GM19397 (cell line): ENCODE measurements at regions not wholly inside any gene's neighbourhood (a gene's known extent, or its start where the extent isn't known, plus 50 kb on each side); places are given as distances from the start of the nearest gene placed in this dataset.

Experiments
- ATAC-seq: cut with Tn5 transposase; IDR thresholded peaks from one replicate; pipeline ENCODE4 v1.9.1; 2021; ENCODE audit warnings: mild to moderate bottlenecking, moderate library complexity; ENCODE audit not compliant: unreplicated experiment

DNA sequence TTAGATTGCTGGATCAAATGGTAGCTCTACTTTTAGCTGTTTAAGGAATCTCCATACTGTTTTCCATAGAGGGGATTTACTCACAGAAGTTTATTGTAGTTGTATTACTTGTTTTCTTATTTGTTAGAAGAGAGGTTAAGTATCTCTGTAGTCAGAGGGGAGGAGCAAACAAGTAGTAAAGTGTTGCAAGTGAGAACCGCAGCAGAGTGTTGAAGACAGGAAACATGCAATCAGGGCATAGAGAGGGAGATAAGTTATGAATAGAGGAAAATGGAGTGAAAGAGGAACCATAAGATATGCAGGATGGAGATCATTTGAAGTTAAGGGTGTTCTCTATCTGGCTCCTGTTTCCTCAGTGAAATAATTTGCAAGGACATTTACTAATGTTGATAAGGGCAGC lies 331.4 kb upstream of the TMEM229A start:
- no peak for ATAC-seq

GRCh38 chr7:124354201-124354600 lies 321.3 kb upstream of the TMEM229A start:
- no peak for ATAC-seq

GRCh38 chr7:124351950-124352349 lies 319.1 kb upstream of the TMEM229A start:
- ATAC-seq: no peak

- ATAC-seq: no peak
Measured at GRCh38 chr7:124349443-124349842, 316.6 kb upstream of the TMEM229A start.

DNA sequence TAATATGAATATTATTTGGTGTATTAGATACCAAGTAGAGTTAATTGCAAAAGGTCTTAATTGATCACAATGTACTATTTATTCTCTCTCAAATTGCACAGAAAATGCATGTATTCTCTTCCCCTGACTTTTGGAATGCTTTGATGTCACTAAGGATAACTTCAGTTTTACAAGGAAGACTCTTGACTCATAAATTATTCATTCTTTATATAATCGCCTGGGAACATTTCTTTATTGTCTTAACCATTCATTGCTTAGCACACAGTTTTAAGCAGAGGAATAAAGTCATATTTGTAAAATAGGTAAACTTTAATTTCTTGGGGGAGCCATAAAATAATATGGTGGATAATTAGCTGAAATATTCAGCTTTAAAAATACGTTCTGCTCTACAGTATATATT lies 306.0 kb upstream of the TMEM229A start:
- no peak for ATAC-seq

DNA sequence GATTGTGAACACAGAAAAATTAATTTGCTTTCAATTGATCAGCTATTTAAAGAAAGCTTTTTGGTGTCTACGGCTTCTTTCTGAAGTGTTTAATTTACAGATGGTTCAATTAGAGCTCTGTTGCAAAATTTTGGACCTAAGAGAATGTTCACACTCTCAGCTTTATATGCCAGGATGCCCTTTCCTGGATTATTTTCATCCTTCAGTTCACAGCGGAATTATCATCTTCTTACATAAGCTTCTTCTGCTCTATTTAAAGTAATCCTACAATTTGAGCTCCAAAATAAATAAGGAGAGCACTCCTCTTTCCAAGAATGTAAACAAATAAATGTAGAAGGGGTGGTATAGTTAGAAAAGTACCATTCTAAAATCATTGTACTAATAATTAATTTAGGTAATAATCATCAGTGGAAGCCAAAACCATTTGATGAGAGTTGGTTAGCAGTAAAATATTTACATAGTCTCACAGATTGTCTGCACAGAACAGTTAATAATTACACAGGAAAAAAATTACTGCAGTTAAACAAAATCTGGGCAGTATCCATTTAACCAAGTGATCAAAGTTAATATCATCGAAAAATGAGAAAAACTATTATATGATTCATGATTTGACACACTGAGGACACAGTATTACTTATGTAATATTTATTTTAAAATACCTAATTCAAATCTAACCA lies 298.0 kb upstream of the TMEM229A start:
- no peak for ATAC-seq

DNA sequence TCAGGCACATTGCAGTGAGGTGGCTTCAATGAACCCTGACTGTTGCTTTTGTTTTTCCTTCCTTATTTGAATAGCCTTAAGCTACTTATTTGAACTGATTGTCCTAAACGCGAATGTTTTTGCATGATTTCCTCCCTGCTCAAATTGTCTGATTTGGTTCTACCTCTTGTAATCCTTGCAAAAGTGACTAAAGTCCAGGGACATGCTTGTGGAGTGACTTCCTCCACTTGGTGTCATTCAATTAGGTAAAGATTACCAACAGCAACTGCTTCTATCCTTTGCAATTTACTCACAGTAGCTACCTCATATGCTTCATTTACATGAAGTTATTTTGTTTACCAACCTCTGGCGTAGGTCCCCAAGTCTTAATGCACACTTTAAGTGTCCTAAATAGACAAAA lies 295.9 kb upstream of the TMEM229A start:
- no peak for ATAC-seq

- ATAC-seq: no peak
Measured at GRCh38 chr7:124324262-124324661, 291.4 kb upstream of the TMEM229A start.

DNA sequence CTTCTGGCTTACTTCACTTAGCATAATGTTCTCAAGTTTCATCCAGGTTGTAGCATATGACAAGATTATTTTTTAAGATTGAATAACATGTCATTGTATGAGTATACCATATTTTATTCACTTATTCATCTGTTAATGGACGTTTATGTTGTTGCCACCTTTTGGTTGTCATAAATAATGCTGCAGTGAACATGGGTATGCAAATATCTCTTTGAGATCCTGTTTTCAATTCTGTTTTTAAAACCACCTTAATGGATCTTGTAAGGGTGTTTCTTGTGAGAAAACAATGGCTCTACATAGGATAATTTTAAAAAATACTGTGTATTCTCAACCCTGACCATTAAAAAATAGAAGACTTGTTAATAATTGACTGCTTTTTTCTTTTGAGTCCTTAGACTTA lies 290.7 kb upstream of the TMEM229A start:
- no peak for ATAC-seq

GRCh38 chr7:124322561-124322960 lies 289.7 kb upstream of the TMEM229A start:
- no peak for ATAC-seq

DNA sequence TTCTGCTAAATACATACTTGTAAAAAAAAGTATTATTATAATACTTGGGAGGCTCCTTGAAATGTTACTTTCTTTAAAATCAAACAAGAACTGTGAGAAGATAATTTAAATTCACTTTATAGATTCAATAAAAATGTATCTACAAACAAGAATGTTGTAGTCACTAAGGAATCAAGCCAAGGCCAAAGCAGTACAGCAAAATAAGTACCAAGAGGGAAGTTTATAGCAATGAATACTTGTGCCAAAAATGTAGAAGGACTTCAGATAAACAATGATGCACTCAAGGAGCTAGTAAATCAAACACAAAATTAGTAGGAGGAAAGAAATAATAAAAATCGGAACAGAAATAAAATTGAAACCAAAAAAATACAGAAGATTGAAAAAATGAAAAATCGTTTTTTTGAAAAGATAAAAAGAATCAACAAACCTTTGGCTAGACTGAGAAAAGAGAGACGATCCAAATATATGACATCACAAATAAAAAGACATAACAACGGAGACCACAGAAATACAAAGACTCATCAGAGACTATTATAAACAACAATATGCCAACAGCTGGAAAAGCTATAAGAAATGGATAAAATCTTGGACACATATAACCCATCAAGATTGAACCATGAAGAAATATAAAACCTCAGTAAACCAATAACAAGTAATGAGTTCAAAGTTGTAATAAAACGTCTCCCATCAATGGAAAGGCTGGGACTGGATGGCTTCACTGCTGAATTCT lies 286.0 kb upstream of the TMEM229A start:
- ATAC-seq: no peak

GRCh38 chr7:124310934-124311390 lies 278.1 kb upstream of the TMEM229A start:
- ATAC-seq: no peak

DNA sequence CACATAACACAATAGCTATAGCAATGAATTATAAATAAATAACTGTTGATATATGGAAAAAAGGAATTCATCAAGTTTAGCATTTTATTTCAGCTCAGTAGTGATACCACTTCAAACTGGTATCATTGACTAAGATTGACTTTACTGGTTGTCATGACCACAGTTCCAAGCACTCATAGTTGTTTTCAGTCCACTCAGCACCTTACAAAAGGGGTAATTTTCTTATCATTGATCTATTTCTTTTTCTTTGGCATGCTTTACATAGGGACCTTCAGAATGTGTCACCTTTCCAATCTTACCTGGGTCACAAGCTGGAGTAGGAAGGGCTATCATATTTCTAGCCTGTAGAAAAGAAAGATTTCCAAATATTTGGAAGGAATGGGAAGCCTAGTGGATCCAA lies 275.5 kb upstream of the TMEM229A start:
- ATAC-seq: no peak

GRCh38 chr7:124295289-124295688 lies 262.4 kb upstream of the TMEM229A start:
- no peak for ATAC-seq

DNA sequence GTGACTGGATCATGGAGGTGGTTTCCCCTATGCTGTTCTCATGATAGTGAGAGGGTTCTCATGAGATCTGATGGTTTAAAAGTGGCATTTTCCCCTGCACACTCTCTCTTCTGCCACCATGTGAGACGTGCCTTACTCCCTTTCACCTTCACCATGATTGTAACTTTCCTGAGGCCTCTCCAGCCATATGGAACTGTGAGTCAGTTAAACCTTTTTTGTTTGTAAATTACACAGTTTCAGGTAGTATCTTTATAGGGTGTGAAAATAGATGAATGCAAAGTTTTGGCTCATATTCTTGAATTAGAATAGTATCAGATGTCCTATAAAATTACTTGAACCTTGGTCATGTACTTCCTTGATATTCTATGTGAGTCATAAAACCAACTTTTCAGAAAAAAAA lies 252.1 kb upstream of the TMEM229A start:
- no peak for ATAC-seq

- ATAC-seq: peak; percentile 96
Measured at GRCh38 chr7:124276005-124276622, 243.2 kb upstream of the TMEM229A start.

- no peak for ATAC-seq
Measured at GRCh38 chr7:124275411-124275810, 242.5 kb upstream of the TMEM229A start.

DNA sequence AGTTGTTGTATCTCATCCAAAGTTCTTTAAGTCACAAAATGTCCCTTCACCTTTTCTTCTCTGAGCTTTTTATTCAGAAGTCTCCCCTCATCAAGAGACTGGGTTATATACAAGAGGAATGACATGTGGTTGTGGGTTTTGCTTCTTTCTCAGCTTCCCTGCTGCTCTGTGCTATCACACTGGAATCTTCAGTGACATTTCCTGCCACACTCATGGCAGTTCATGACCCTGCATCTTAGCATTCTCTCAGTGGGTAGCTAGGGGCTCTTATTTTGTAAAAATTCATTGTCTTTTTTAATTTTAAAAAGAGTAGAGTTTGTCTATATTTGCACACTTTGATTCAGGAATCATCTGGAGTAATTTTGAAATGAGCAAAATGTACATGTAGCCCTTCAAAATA lies 236.9 kb upstream of the TMEM229A start:
- ATAC-seq: no peak

DNA sequence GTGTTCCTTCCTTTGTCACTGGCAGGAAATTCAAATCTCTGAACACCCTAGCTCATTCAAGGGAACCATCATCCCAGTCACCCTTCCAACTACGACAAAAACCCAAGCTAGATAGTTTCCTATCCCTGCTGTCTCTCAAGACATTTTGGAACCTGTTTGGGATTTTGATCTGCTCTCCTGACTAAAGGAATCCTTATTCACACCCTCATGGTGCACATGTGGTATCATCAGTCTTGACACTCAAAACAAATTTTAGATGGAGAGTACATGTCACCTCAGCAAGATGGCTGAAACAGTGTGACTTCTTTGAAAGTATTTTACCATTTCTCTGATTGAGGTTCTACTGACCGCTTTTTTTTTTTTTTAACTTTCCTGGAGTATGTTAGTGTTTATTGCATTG lies 234.3 kb upstream of the TMEM229A start:
- ATAC-seq: no peak

DNA sequence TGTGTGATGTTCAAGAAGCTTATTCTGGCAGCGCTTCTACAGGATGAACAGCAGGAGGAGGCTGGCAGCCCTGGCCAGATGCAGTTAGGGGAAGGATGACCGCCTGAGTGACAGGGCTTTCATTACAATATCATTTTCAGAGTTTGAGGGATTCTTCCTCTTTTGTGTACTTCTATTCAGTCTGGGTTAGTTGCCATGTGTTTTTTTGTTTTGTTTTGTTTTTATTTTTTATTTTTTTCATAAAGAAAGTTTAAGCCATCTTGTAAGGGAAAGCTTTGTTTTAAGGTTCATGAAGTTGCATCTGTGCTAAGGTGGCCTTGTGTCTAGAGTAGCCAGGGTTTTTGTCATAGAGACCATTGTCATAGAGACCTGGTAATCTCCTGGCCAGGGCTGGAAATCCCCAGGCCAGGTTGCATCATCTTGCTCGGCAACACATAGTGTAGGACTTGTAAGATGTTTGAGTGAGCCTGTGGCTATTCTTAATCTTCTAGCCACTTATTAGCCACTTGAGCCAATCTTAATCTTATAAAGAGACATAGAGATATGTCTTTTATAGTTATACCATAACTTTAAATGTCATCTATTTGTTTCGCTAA lies 230.5 kb upstream of the TMEM229A start:
- ATAC-seq: peak; percentile 97

DNA sequence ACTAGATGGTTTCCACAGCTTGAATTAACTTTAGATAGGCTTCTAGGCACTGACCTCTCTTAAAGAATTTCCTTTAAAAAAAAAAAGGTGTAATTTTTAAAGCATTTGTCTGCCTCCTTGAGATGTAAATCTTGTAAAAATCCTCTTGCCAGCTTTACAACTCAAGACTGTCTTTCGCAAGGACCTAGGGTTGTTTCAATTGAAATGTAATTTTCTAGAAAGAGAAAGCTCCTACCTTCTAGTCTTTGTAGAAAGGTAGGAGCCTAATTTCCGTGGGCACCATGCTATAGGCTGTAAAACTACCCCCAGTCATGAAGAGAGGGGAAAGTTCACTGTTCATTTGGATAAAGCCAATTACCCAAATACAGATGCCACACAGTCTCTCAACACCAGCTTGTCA lies 228.8 kb upstream of the TMEM229A start:
- no peak for ATAC-seq
